GDM1 (cell line): ENCODE measurements at regions not wholly inside any gene's neighbourhood (a gene's known extent, or its start where the extent isn't known, plus 50 kb on each side); places are given as distances from the start of the nearest gene placed in this dataset.

Source experiments
- DNase-seq: peaks from one replicate; lab custom pipeline; 2025; lab: John Stamatoyannopoulos, UW

GRCh38 chr15:67991706-67992105 lies 62.4 kb upstream of the PIAS1 start:
- DNase-seq: no peak

DNA sequence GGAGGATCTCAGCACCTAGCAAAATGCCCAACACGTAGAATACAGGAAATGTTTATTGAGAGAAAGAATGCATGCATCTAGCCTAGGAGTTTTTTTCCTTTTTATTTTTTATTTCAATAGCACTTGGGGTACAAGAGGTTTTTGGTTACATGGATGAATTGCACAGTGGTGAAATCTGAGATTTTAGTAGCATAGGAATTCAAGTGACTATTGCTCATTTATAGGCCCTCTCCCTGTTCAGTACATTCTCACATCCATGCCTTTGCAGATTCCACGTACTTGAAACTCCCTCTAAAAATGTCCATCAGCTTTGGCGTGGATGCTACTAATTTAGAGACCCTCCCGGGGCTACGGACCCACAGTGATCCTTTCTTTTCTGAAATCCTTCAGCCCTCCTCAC lies 61.7 kb upstream of the PIAS1 start:
- no peak for DNase-seq

GRCh38 chr15:67992834-67993233 lies 61.3 kb upstream of the PIAS1 start:
- no peak for DNase-seq

DNA sequence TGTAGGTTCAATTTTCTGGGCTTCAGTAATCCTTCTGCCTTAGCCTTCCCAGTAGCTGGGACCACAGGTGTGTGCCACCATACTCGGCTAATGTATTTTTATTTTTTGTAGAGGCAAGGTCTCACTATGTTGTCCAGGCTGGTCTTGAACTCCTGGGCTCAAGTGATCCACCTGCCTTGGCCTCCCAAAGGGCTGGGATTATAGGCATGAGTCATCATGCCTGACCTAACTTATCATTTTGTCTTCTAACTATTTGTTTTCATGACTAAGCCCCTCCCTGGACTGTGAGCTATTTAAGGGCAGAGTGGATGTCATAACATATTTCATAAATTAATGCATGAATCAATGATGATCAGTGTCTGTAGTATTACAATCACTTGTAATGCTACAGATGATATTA lies 56.1 kb upstream of the PIAS1 start:
- DNase-seq: no peak

DNA sequence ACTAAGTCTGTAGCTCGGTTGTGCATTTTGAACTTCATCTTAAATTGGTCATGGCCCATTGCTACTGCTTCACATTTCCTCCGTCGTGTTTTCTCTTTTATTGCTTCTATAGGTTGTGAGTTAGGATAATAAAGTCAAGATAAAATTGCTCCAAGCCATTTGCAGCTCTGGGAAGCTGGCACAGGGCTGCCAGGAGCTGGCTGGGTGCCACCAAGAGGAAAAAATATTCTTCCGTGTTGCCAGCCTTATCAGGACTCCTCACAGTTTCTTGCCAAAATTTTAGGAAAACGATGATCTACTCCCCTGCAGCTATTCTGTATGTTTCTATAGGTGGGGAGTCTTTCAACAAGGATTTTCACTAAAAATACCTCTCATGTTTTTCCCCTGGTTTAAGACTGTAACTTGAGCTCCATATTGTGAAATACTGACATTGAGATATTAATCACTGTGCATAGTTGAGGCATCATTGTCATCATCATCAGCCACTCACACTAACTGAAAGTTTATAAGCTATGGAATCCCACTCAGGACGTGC lies 55.4 kb upstream of the PIAS1 start:
- DNase-seq: no peak

DNA sequence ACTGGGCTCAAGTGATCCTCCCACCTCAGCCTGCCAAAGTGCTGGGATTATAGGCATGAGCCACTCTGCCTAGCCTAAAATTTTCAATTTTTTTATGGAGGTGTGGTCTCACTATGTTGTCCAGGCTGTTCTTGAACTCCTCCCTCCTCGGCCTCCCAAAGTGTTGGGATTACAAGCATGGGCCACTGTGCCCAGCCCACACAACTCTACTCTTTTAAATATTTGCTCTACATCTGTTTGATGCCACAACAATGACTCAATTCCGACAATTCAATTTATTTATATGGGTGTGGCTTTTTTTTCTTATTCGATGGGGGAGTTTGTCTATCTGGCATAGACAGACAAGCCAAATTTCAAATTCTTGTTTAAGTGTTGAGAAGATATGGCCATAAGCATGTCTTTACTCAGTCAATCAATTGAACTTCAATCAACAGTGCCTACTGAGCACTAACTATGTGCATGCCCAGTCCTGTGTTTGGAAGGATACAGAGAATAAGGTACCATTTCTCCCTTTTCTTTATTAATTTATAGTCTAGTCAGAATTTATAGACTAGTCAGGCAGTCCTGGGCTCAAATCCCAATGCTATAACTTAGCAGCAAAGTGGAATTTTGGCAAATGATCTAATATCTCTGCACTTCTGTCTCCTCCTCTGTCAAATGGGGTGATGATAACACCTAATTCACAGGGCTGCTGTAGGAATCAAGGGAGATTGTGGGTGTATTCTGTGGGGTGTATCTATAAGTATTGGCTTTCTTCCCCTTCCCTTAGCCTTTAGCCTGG lies 54.6 kb upstream of the PIAS1 start:
- no peak for DNase-seq

- DNase-seq: no peak
These were observed 53.4 kb upstream of the PIAS1 start for GRCh38 chr15:68000754-68001153.

GRCh38 chr15:68001811-68002210 lies 52.3 kb upstream of the PIAS1 start:
- no peak for DNase-seq

DNA sequence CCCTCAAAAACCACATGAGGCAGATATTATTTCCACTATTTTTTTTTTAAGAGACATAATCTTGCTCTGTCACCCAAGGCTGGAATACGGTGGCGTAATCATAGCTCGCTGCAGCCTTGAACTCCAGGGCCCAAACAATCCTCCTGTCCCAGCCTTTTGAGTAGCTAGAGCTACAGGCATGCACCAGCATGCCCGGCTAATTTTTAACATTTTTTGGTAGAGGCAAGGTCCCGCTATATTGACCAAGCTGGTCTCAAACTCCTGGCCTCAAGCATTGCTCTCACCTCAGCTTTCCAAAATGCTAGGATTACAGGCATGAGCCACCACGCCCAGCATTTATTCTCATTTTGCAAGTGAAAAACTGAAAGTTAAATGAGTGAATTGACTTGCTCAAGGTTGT lies 50.8 kb upstream of the PIAS1 start:
- DNase-seq: no peak
